Tibial nerve (tissue), 4 donors: ENCODE measurements at regions not wholly inside any gene's neighbourhood (a gene's known extent, or its start where the extent isn't known, plus 50 kb on each side); places are given as distances from the start of the nearest gene placed in this dataset.

ENCODE experiments used
- EP300 ChIP-seq, 2 donors: sonication (generic); formaldehyde crosslinking; IDR thresholded peaks; one replicate each; pipeline ENCODE4 v1.6.1; 2017; ENCODE audit warnings: antibody characterized with exemption in 2 of 2, mild to moderate bottlenecking in 1 of 2
- POLR2A ChIP-seq, 2 donors: fragments of 450-650 bp; IDR thresholded peaks; one replicate each; pipeline ENCODE4 v1.6.1; 2017; ENCODE audit warnings: antibody characterized with exemption in 2 of 2, mild to moderate bottlenecking in 2 of 2, moderate library complexity in 2 of 2
- TF ChIP-seq, protein P1 (sequence below), 5 experiments: fragments of 200-600 bp in 3 of 5; fragments of 450-650 bp in 2 of 5; sonication (generic) in 3 of 5; IDR thresholded peaks; one replicate each; pipeline ENCODE4 v1.5.1; 2016 to 2019; ENCODE audit warnings: antibody characterized with exemption in 5 of 5, mild to moderate bottlenecking in 3 of 5, moderate library complexity in 2 of 5

DNA sequence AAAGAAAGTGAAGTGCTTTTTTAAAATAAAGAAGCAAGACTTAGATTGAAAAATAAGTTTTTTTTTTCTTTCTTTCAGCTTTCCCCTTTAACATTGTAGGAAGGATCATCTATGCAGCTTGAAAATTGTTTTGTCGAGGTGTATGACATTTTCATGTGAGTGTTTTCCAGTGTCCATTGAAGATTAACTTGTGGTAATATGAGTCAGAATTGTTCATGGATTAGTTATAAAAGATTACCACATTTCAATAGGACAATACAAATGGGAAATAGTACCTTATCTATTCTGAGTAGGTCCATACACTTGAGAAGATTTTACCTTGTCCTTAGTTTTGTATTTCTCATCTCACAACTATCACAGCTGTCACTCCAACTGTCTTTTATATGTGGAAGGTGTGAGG is 1234.7 kb downstream of the NSUN3 start:
- TF ChIP-seq, protein P1, sequence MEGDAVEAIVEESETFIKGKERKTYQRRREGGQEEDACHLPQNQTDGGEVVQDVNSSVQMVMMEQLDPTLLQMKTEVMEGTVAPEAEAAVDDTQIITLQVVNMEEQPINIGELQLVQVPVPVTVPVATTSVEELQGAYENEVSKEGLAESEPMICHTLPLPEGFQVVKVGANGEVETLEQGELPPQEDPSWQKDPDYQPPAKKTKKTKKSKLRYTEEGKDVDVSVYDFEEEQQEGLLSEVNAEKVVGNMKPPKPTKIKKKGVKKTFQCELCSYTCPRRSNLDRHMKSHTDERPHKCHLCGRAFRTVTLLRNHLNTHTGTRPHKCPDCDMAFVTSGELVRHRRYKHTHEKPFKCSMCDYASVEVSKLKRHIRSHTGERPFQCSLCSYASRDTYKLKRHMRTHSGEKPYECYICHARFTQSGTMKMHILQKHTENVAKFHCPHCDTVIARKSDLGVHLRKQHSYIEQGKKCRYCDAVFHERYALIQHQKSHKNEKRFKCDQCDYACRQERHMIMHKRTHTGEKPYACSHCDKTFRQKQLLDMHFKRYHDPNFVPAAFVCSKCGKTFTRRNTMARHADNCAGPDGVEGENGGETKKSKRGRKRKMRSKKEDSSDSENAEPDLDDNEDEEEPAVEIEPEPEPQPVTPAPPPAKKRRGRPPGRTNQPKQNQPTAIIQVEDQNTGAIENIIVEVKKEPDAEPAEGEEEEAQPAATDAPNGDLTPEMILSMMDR (IDR thresholded peaks at IDR 0.05), result no peak
- TF ChIP-seq POLR2A (IDR thresholded peaks at IDR 0.05) (no peak), EP300 (IDR thresholded peaks at IDR 0.05) (no peak)
